ENCODE measurements at regions not wholly inside any gene's neighbourhood (a gene's known extent, or its start where the extent isn't known, plus 50 kb on each side); places are given as distances from the start of the nearest gene placed in this dataset.

DNA sequence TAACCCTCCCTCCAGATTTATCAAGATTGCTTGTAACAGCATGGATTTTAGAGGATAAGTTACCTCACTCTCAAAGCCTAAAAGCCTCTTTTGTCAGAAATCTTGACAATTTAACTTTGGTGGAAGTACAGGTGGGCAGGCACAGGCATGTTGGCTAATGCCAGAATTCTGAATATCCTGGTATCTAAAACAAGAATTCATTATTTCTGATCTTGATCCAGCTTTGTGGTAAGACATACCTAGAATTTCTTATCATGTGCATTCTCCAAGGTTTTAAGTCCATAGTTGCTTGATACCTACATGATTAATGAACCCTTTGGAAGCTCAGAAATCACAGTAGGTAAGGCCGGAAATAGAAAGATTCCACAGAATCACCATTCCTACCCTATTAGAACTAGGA is 109.9 kb upstream of the TTC14 start:
- TF ChIP-seq RAD21 (IDR thresholded peaks at IDR 0.05; ENCODE audit: low read depth) (no peak), FOXM1 (IDR thresholded peaks at IDR 0.05; ENCODE audit: borderline replicate concordance, low read depth) (no peak), TAF1 (IDR thresholded peaks at IDR 0.05; ENCODE audit: low read depth) (no peak), TCF12 (IDR thresholded peaks at IDR 0.05; ENCODE audit: low read depth) (no peak)
- TF ChIP-seq, protein P1, sequence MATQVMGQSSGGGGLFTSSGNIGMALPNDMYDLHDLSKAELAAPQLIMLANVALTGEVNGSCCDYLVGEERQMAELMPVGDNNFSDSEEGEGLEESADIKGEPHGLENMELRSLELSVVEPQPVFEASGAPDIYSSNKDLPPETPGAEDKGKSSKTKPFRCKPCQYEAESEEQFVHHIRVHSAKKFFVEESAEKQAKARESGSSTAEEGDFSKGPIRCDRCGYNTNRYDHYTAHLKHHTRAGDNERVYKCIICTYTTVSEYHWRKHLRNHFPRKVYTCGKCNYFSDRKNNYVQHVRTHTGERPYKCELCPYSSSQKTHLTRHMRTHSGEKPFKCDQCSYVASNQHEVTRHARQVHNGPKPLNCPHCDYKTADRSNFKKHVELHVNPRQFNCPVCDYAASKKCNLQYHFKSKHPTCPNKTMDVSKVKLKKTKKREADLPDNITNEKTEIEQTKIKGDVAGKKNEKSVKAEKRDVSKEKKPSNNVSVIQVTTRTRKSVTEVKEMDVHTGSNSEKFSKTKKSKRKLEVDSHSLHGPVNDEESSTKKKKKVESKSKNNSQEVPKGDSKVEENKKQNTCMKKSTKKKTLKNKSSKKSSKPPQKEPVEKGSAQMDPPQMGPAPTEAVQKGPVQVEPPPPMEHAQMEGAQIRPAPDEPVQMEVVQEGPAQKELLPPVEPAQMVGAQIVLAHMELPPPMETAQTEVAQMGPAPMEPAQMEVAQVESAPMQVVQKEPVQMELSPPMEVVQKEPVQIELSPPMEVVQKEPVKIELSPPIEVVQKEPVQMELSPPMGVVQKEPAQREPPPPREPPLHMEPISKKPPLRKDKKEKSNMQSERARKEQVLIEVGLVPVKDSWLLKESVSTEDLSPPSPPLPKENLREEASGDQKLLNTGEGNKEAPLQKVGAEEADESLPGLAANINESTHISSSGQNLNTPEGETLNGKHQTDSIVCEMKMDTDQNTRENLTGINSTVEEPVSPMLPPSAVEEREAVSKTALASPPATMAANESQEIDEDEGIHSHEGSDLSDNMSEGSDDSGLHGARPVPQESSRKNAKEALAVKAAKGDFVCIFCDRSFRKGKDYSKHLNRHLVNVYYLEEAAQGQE (IDR thresholded peaks at IDR 0.05; ENCODE audit: low read depth): no peak

All from Ishikawa (cell line).